DOHH2 (cell line): ENCODE measurements at regions not wholly inside any gene's neighbourhood (a gene's known extent, or its start where the extent isn't known, plus 50 kb on each side); places are given as distances from the start of the nearest gene placed in this dataset.

ENCODE experiments used
- H3F3A ChIP-seq: fragments of 200-600 bp; sonication (generic), shearing (Covaris generic); 2 replicates; pipeline ENCODE4 v1.6.0; 2016; ENCODE audit warnings: antibody characterized with exemption, mild to moderate bottlenecking; ENCODE audit not compliant: control insufficient read depth, insufficient read depth
- H3K27ac ChIP-seq: fragments of 200-600 bp; sonication (generic); 2 replicates; pipeline ENCODE4 v1.5.1; 2014; ENCODE audit warnings: low read depth, mild to moderate bottlenecking, low read length, moderate library complexity
- H3K27me3 ChIP-seq: fragments of 200-600 bp; sonication (generic); 2 replicates; pipeline ENCODE4 v1.6.1; 2014; ENCODE audit warnings: mild to moderate bottlenecking, low read length, mixed read lengths; ENCODE audit not compliant: control insufficient read depth
- H3K36me3 ChIP-seq: fragments of 200-600 bp; sonication (generic); 2 replicates; pipeline ENCODE4 v1.6.1; 2014; ENCODE audit warnings: mild to moderate bottlenecking, low read length, moderate library complexity, mixed read lengths; ENCODE audit not compliant: control insufficient read depth
- H3K4me1 ChIP-seq: fragments of 200-600 bp; sonication (generic); 2 replicates; pipeline ENCODE4 v1.6.1; 2014; ENCODE audit warnings: mild to moderate bottlenecking, low read length, mixed read lengths; ENCODE audit not compliant: control insufficient read depth
- H3K4me2 ChIP-seq: fragments of 200-600 bp; sonication (generic); 2 replicates; pipeline ENCODE4 v1.6.0; 2014; ENCODE audit warnings: mild to moderate bottlenecking, low read length, moderate library complexity
- H3K4me3 ChIP-seq: fragments of 200-600 bp; sonication (generic); 2 replicates; pipeline ENCODE4 v1.5.1; 2014; ENCODE audit warnings: mild to moderate bottlenecking, low read length, mixed read lengths
- H3K79me2 ChIP-seq: fragments of 200-600 bp; sonication (generic); 2 replicates; pipeline ENCODE4 v1.6.1; 2014; ENCODE audit warnings: mild to moderate bottlenecking, low read length, mixed read lengths; ENCODE audit not compliant: control insufficient read depth
- H3K9me2 ChIP-seq: fragments of 200-600 bp; sonication (generic); replicated peaks from 2 replicates; pipeline ENCODE4 v1.6.1; 2014; ENCODE audit warnings: mild to moderate bottlenecking, low read length, mixed read lengths; ENCODE audit not compliant: control insufficient read depth
- H3K9me3 ChIP-seq: fragments of 200-600 bp; sonication (generic); 2 replicates; pipeline ENCODE4 v1.6.1; 2014; ENCODE audit warnings: antibody characterized with exemption, low read length, mixed read lengths; ENCODE audit not compliant: control insufficient read depth, insufficient read depth
- H4K20me1 ChIP-seq: fragments of 200-600 bp; sonication (generic); 2 replicates; pipeline ENCODE4 v1.6.0; 2014; ENCODE audit warnings: low read depth, mild to moderate bottlenecking, antibody characterized with exemption, low read length, moderate library complexity; ENCODE audit not compliant: control insufficient read depth, insufficient read depth
- CTCF ChIP-seq: fragments of 200-600 bp; sonication (generic); IDR thresholded peaks from one replicate; pipeline ENCODE4 v1.5.1; 2014; ENCODE audit warnings: antibody characterized with exemption, mild to moderate bottlenecking, low read depth, low read length; ENCODE audit not compliant: poor library complexity, severe bottlenecking
- EZH2phosphoT487 ChIP-seq: fragments of 200-600 bp; sonication (generic); IDR thresholded peaks from 2 replicates; pipeline ENCODE4 v1.6.1; 2017; ENCODE audit warnings: borderline replicate concordance, mild to moderate bottlenecking, antibody characterized with exemption, low read length, moderate library complexity, mixed read lengths

- Histone ChIP-seq H3K27me3 (no peaks in the 10 kb centered on the region), H3K27ac (no peak overlapping the region), H4K20me1 (no peaks in the 10 kb centered on the region), H3K4me3 (no peak overlapping the region), H3K9me3 (no peaks in the 10 kb centered on the region), H3K4me2 (no peak overlapping the region), H3F3A (no peaks in the 10 kb centered on the region), H3K36me3 (no peaks in the 10 kb centered on the region), H3K79me2 (no peaks in the 10 kb centered on the region), H3K9me2 (no peaks in the 10 kb centered on the region), H3K4me1 (no peaks in the 10 kb centered on the region)
- no peak for TF ChIP-seq CTCF
- TF ChIP-seq EZH2phosphoT487 = no peak
Observed at GRCh38 chr12:77667101-77667500, 163.6 kb upstream of the NAV3 start.

- no peak overlapping the region for H3K4me3 ChIP-seq
- no peaks in the 10 kb centered on the region for H3K9me3 ChIP-seq
- H3K79me2 ChIP-seq = no peaks in the 10 kb centered on the region
- no peaks in the 10 kb centered on the region for H3K27me3 ChIP-seq
- H4K20me1 ChIP-seq = no peaks in the 10 kb centered on the region
- TF ChIP-seq EZH2phosphoT487 = no peak
- no peak for TF ChIP-seq CTCF
- no peak overlapping the region for H3K4me2 ChIP-seq
- no peaks in the 10 kb centered on the region for H3K4me1 ChIP-seq
- no peak overlapping the region for H3K27ac ChIP-seq
- no peaks in the 10 kb centered on the region for H3K36me3 ChIP-seq
- no peaks in the 10 kb centered on the region for H3K9me2 ChIP-seq
- no peaks in the 10 kb centered on the region for H3F3A ChIP-seq
Observed at GRCh38 chr12:77648716-77649115, 182.0 kb upstream of the NAV3 start.

GRCh38 chr12:77645966-77646598 is 184.6 kb upstream of the NAV3 start:
- Histone ChIP-seq H3F3A (no peaks in the 10 kb centered on the region), H3K4me3 (no peak overlapping the region), H3K4me2 (no peak overlapping the region), H3K27ac (no peak overlapping the region), H3K9me3 (no peaks in the 10 kb centered on the region), H3K27me3 (no peaks in the 10 kb centered on the region), H3K9me2 (no peaks in the 10 kb centered on the region), H3K79me2 (no peaks in the 10 kb centered on the region), H3K36me3 (no peaks in the 10 kb centered on the region), H4K20me1 (no peaks in the 10 kb centered on the region), H3K4me1 (no peaks in the 10 kb centered on the region)
- TF ChIP-seq CTCF = no peak
- no peak for TF ChIP-seq EZH2phosphoT487
